SK-N-SH (cell line): ENCODE measurements at regions not wholly inside any gene's neighbourhood (a gene's known extent, or its start where the extent isn't known, plus 50 kb on each side); places are given as distances from the start of the nearest gene placed in this dataset.

ENCODE experiments used
- CTCF ChIA-PET: fragments of 300-600, 350-600 bp; formaldehyde crosslinking; extraction: SDS; loops from one replicate; lab custom pipeline; 2021; lab: Yijun Ruan, JAX
- POLR2A ChIA-PET: fragments of 350-600 bp; sonication (Branson Sonifier 250); formaldehyde crosslinking; extraction: SDS; loops from one replicate; lab custom pipeline; 2020; ENCODE audit warnings: antibody characterized with exemption, inconsistent platforms; lab: Yijun Ruan, JAX
- DNase-seq: peaks from one replicate; pipeline ENCODE4 v3.0.0; 2012
- H2AFZ ChIP-seq: fragments of 200-600 bp; sonication (generic); 2 replicates; pipeline ENCODE4 v1.8.1; 2016; ENCODE audit warnings: antibody characterized with exemption, mild to moderate bottlenecking, low read depth
- H3F3A ChIP-seq: fragments of 200-600 bp; sonication (generic); replicated peaks from 2 replicates; pipeline ENCODE3; 2016; ENCODE audit warnings: antibody characterized with exemption, mild to moderate bottlenecking; ENCODE audit not compliant: insufficient read depth
- H3K27ac ChIP-seq, 2 experiments: fragments of 200-500 bp in 1 of 2; fragments of 200-600 bp in 1 of 2; sonication (Bioruptor generic) in 1 of 2; sonication (generic), shearing (Covaris generic) in 1 of 2; 2 replicates each; pipeline versions ENCODE4 v1.5.1 to v1.6.1; 2014 to 2016; ENCODE audit warnings: low read depth in 2 of 2, inconsistent platforms in 1 of 2, low read length in 1 of 2, mild to moderate bottlenecking in 1 of 2, mixed read lengths in 1 of 2
- H3K27me3 ChIP-seq: fragments of 200-600 bp; sonication (generic), shearing (Covaris generic); 2 replicates; pipeline ENCODE4 v1.6.1; 2016; ENCODE audit warnings: mixed run types; ENCODE audit not compliant: insufficient read depth
- H3K36me3 ChIP-seq, 2 experiments: fragments of 200-500 bp in 1 of 2; fragments of 200-600 bp in 1 of 2; sonication (Bioruptor generic) in 1 of 2; sonication (generic) in 1 of 2; replicated peaks in 1 of 2; 2 replicates each; pipeline versions ENCODE3 to v1.5.1; 2014 to 2016; ENCODE audit warnings: low read length in 1 of 2, mild to moderate bottlenecking in 1 of 2; ENCODE audit not compliant: insufficient read depth in 2 of 2, control insufficient read depth in 1 of 2
- H3K4me1 ChIP-seq, 2 experiments: fragments of 200-500 bp in 1 of 2; fragments of 200-600 bp in 1 of 2; sonication (Bioruptor generic) in 1 of 2; sonication (generic), shearing (Covaris generic) in 1 of 2; 2 replicates each; pipeline versions ENCODE4 v1.5.1 to v1.6.1; 2014 to 2016; ENCODE audit warnings: low read depth in 1 of 2, low read length in 1 of 2, mixed run types in 1 of 2; ENCODE audit not compliant: insufficient read depth in 2 of 2, control insufficient read depth in 1 of 2
- H3K4me2 ChIP-seq: fragments of 200-600 bp; sonication (generic), shearing (Covaris generic); 2 replicates; pipeline ENCODE4 v1.6.1; 2017; ENCODE audit warnings: mixed run types
- H3K4me3 ChIP-seq, 2 experiments: fragments of 200-500 bp in 1 of 2; fragments of 200-600 bp in 1 of 2; sonication (Bioruptor generic) in 1 of 2; sonication (generic), shearing (Covaris generic) in 1 of 2; 2 replicates each; pipeline versions ENCODE4 v1.5.1 to v1.8.1; 2014 to 2016; ENCODE audit warnings: low read depth in 2 of 2, inconsistent platforms in 1 of 2, low read length in 1 of 2, mild to moderate bottlenecking in 1 of 2, mixed read lengths in 1 of 2, moderate library complexity in 1 of 2
- H3K79me2 ChIP-seq: fragments of 200-600 bp; sonication (generic); 2 replicates; pipeline ENCODE4 v1.8.1; 2017; ENCODE audit warnings: mild to moderate bottlenecking; ENCODE audit not compliant: insufficient read depth
- H3K9ac ChIP-seq: fragments of 200-600 bp; sonication (generic); 2 replicates; pipeline ENCODE4 v1.6.1; 2017; ENCODE audit warnings: mixed run types
- H3K9me2 ChIP-seq: fragments of 200-600 bp; sonication (generic); 2 replicates; pipeline ENCODE4 v1.6.1; 2017; ENCODE audit warnings: mixed run types
- H3K9me3 ChIP-seq: fragments of 200-600 bp; sonication (generic); 2 replicates; pipeline ENCODE4 v1.6.1; 2017; ENCODE audit warnings: mixed run types, mild to moderate bottlenecking, moderate library complexity
- H4K20me1 ChIP-seq: fragments of 200-600 bp; sonication (generic); 2 replicates; pipeline ENCODE4 v1.6.1; 2017; ENCODE audit warnings: mild to moderate bottlenecking, mixed run types; ENCODE audit not compliant: insufficient read depth
- CTCF ChIP-seq: fragments of 200-600 bp; sonication (generic); IDR thresholded peaks from 2 replicates; pipeline ENCODE4 v1.6.1; 2017; ENCODE audit warnings: antibody characterized with exemption, mild to moderate bottlenecking, moderate library complexity
- ELF1 ChIP-seq: IDR thresholded peaks from 2 replicates; pipeline ENCODE4 v1.4.0; 2012
- EZH2phosphoT487 ChIP-seq: fragments of 200-600 bp; sonication (generic); IDR thresholded peaks from 2 replicates; pipeline ENCODE4 v1.6.1; 2017; ENCODE audit warnings: low read depth, mixed run types, mild to moderate bottlenecking, antibody characterized with exemption, moderate library complexity, borderline replicate concordance
- FOXJ3 ChIP-seq: sonication (generic); formaldehyde crosslinking; IDR thresholded peaks from 2 replicates; pipeline ENCODE4 v1.5.1; 2020; ENCODE audit warnings: mild to moderate bottlenecking, missing genetic modification reagents
- IRF3 ChIP-seq: fragments of 150-350 bp; IDR thresholded peaks from 2 replicates; pipeline ENCODE4 v1.6.1; 2016; ENCODE audit warnings: mild to moderate bottlenecking, low read depth, low read length
- JUND ChIP-seq: IDR thresholded peaks from 2 replicates; pipeline ENCODE4 v1.4.0; 2012
- MAX ChIP-seq: IDR thresholded peaks from 2 replicates; pipeline ENCODE4 v1.4.0; 2012; ENCODE audit warnings: low read depth
- MXI1 ChIP-seq: IDR thresholded peaks from 2 replicates; pipeline ENCODE4 v1.6.1; 2012; ENCODE audit warnings: mild to moderate bottlenecking, low read depth, low read length, improper control_type of control experiment
- NFIC ChIP-seq: IDR thresholded peaks from 2 replicates; pipeline ENCODE4 v1.4.0; 2012; ENCODE audit warnings: borderline replicate concordance
- PBX3 ChIP-seq: IDR thresholded peaks from 2 replicates; pipeline ENCODE4; 2012
- POLR2AphosphoS5 ChIP-seq: IDR thresholded peaks from 2 replicates; pipeline ENCODE4 v1.6.1; 2012; ENCODE audit warnings: low read depth, low read length
- RAD21 ChIP-seq: IDR thresholded peaks from 2 replicates; pipeline ENCODE4 v1.6.1; 2012; ENCODE audit warnings: mild to moderate bottlenecking, low read length
- RCOR1 ChIP-seq: fragments of 150-350 bp; IDR thresholded peaks from 2 replicates; pipeline ENCODE4 v1.6.1; 2017; ENCODE audit warnings: antibody characterized with exemption, low read length
- RFX5 ChIP-seq: IDR thresholded peaks from 2 replicates; pipeline ENCODE4 v1.6.1; 2012; ENCODE audit warnings: mild to moderate bottlenecking, improper control_type of control experiment, low read length
- RXRA ChIP-seq: IDR thresholded peaks from 2 replicates; pipeline ENCODE4 v1.4.0; 2012; ENCODE audit warnings: low read depth, mild to moderate bottlenecking, borderline replicate concordance
- SIN3A ChIP-seq: IDR thresholded peaks from 2 replicates; pipeline ENCODE4 v1.6.1; 2012; ENCODE audit warnings: low read depth, mild to moderate bottlenecking, low read length, moderate library complexity, borderline replicate concordance
- TAF1 ChIP-seq: IDR thresholded peaks from 2 replicates; pipeline ENCODE4 v1.6.1; 2012; ENCODE audit warnings: low read depth, mild to moderate bottlenecking, low read length, moderate library complexity, borderline replicate concordance
- TCF12 ChIP-seq: IDR thresholded peaks from 2 replicates; pipeline ENCODE4 v1.4.0; 2012
- USF2 ChIP-seq: fragments of 150-350 bp; IDR thresholded peaks from 2 replicates; pipeline ENCODE4 v1.6.1; 2017; ENCODE audit warnings: antibody characterized with exemption, low read length, low read depth, borderline replicate concordance
- WGBS: methylation state at CpG from one replicate; pipeline ENCODE4 v1.1.6; 2017; ENCODE audit warnings: low lambda C conversion rate; 5-methylcytosine and 5-hydroxymethylcytosine counted together

- CTCF ChIA-PET, result interaction anchor here (1.0 kb wide), 1 partner anchor 212 kb away, joined by 4 read pairs; no protein-coding TSS in a partner anchor
- Histone ChIP-seq H3K27ac (no peak overlapping the region), H3K4me3 (no peak overlapping the region), H3F3A (peaks cover 9% of the 10 kb centered on the region), H3K4me1 (peaks cover 11 to 16% of the 10 kb centered on the region in 2 experiments), H3K9me2 (no peaks in the 10 kb centered on the region), H3K27me3 (no peaks in the 10 kb centered on the region), H3K36me3 (no peaks in the 10 kb centered on the region), H4K20me1 (no peaks in the 10 kb centered on the region), H2AFZ (no peak overlapping the region), H3K9me3 (no peaks in the 10 kb centered on the region), H3K9ac (no peak overlapping the region), H3K4me2 (no peak overlapping the region), H3K79me2 (no peaks in the 10 kb centered on the region)
- WGBS, result 75% methylated on average over 2 of the region's 3 CpGs
- POLR2A ChIA-PET, result no interaction called here
- no peak for DNase-seq
- TF ChIP-seq TAF1, result no peak
- no peak for TF ChIP-seq RFX5
- no peak for TF ChIP-seq RCOR1
- no peak for TF ChIP-seq MXI1
- TF ChIP-seq IRF3, result no peak
- no peak for TF ChIP-seq JUND
- no peak for TF ChIP-seq RXRA
- no peak for TF ChIP-seq POLR2AphosphoS5
- no peak for TF ChIP-seq EZH2phosphoT487
- no peak for TF ChIP-seq SIN3A
Measured at GRCh38 chr11:130649801-130650200, 201.4 kb downstream of the ADAMTS15 start.

- DNase-seq, result no peak
- H3K4me3 ChIP-seq, result no peak overlapping the region
- 89% methylated on average over 7 of the region's 8 CpGs for WGBS
- no peak overlapping the region for H3K27ac ChIP-seq
- CTCF ChIA-PET, result interaction anchor here (1.2 kb wide), 1 partner anchor 212 kb away, joined by 3 read pairs; no protein-coding TSS in a partner anchor
- peaks cover 11 to 14% of the 10 kb centered on the region in 2 experiments for H3K4me1 ChIP-seq
- H3K79me2 ChIP-seq, result no peaks in the 10 kb centered on the region
- H3K4me2 ChIP-seq, result no peak overlapping the region
- no peaks in the 10 kb centered on the region for H3K9me3 ChIP-seq
- POLR2A ChIA-PET, result interaction anchor here (0.6 to 0.7 kb wide), 2 partner anchors 983 to 1217 kb away, joined by 3 read pairs; no protein-coding TSS in a partner anchor
- no peak overlapping the region for H3K9ac ChIP-seq
- no peaks in the 10 kb centered on the region for H3K9me2 ChIP-seq
- H3K36me3 ChIP-seq, result no peaks in the 10 kb centered on the region
- H3K27me3 ChIP-seq, result no peaks in the 10 kb centered on the region
- no peaks in the 10 kb centered on the region for H4K20me1 ChIP-seq
- H2AFZ ChIP-seq, result no peak overlapping the region
- H3F3A ChIP-seq, result peaks cover 9% of the 10 kb centered on the region
- TF ChIP-seq USF2, result no peak
- no peak for TF ChIP-seq EZH2phosphoT487
- TF ChIP-seq TAF1, result no peak
- no peak for TF ChIP-seq ELF1
- TF ChIP-seq RCOR1, result no peak
- no peak for TF ChIP-seq RAD21
- no peak for TF ChIP-seq FOXJ3 (CRISPR knock-in tag)
- no peak for TF ChIP-seq MAX
- TF ChIP-seq CTCF, result no peak
- TF ChIP-seq NFIC, result no peak
- no peak for TF ChIP-seq PBX3
- no peak for TF ChIP-seq TCF12
Measured at GRCh38 chr11:130650456-130651030, 202.1 kb downstream of the ADAMTS15 start.
